Tibial nerve (tissue), 4 donors: ENCODE measurements at regions not wholly inside any gene's neighbourhood (a gene's known extent, or its start where the extent isn't known, plus 50 kb on each side); places are given as distances from the start of the nearest gene placed in this dataset.

Source experiments
- EP300 ChIP-seq, 2 donors: sonication (generic); formaldehyde crosslinking; IDR thresholded peaks; one replicate each; pipeline ENCODE4 v1.6.1; 2017; ENCODE audit warnings: antibody characterized with exemption in 2 of 2, mild to moderate bottlenecking in 1 of 2
- TF ChIP-seq, protein P1 (sequence below), 5 experiments: fragments of 200-600 bp in 3 of 5; fragments of 450-650 bp in 2 of 5; sonication (generic) in 3 of 5; IDR thresholded peaks; one replicate each; pipeline ENCODE4 v1.5.1; 2016 to 2019; ENCODE audit warnings: antibody characterized with exemption in 5 of 5, mild to moderate bottlenecking in 3 of 5, moderate library complexity in 2 of 5

- TF ChIP-seq, protein P1, sequence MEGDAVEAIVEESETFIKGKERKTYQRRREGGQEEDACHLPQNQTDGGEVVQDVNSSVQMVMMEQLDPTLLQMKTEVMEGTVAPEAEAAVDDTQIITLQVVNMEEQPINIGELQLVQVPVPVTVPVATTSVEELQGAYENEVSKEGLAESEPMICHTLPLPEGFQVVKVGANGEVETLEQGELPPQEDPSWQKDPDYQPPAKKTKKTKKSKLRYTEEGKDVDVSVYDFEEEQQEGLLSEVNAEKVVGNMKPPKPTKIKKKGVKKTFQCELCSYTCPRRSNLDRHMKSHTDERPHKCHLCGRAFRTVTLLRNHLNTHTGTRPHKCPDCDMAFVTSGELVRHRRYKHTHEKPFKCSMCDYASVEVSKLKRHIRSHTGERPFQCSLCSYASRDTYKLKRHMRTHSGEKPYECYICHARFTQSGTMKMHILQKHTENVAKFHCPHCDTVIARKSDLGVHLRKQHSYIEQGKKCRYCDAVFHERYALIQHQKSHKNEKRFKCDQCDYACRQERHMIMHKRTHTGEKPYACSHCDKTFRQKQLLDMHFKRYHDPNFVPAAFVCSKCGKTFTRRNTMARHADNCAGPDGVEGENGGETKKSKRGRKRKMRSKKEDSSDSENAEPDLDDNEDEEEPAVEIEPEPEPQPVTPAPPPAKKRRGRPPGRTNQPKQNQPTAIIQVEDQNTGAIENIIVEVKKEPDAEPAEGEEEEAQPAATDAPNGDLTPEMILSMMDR (IDR thresholded peaks at IDR 0.05) = no peak
- no peak for TF ChIP-seq EP300 (IDR thresholded peaks at IDR 0.05)
Observed at GRCh38 chr15:70283511-70283910, 185.8 kb upstream of the TLE3 start.
